PC-9 (cell line): ENCODE measurements at regions not wholly inside any gene's neighbourhood (a gene's known extent, or its start where the extent isn't known, plus 50 kb on each side); places are given as distances from the start of the nearest gene placed in this dataset.

Experiments used
- BruUV-seq: library from RNA; stranded (reverse); fragments of 400-500 nt; replicated peaks from 2 replicates; lab custom pipeline; 2021; lab: Mats Ljungman, UMichigan
- CTCF ChIA-PET: fragments of 300-600 bp; sonication (Branson Sonifier 250); formaldehyde crosslinking; loops from one replicate; lab custom pipeline; 2022; ENCODE audit warnings: antibody characterized with exemption; lab: Charles Lee
- POLR2A ChIA-PET: fragments of 300-600 bp; sonication (Branson Sonifier 250); formaldehyde crosslinking; loops from one replicate; lab custom pipeline; 2022; ENCODE audit warnings: antibody characterized with exemption; ENCODE audit not compliant: unreplicated experiment; lab: Charles Lee
- DNase-seq, 2 experiments: peaks; one replicate each; pipeline versions ENCODE4 v3.0.0 to v3.0.0-alpha.2; 2015 to 2022; ENCODE audit warnings: mixed read lengths in 1 of 2
- H2AFZ ChIP-seq: fragments of 200-600 bp; sonication (generic); 2 replicates; pipeline ENCODE4 v1.8.1; 2017; ENCODE audit warnings: antibody characterized with exemption
- H3F3A ChIP-seq: fragments of 200-600 bp; sonication (generic); 2 replicates; pipeline ENCODE4 v1.8.1; 2017; ENCODE audit warnings: antibody characterized with exemption, mild to moderate bottlenecking, low read depth; ENCODE audit not compliant: insufficient read depth
- H3K27ac ChIP-seq: fragments of 200-600 bp; sonication (generic); 2 replicates; pipeline ENCODE4 v1.6.1; 2016; ENCODE audit warnings: mixed run types
- H3K27me3 ChIP-seq: fragments of 200-600 bp; sonication (generic); 2 replicates; pipeline ENCODE4 v1.6.1; 2016; ENCODE audit warnings: low read depth, mixed run types; ENCODE audit not compliant: insufficient read depth
- H3K36me3 ChIP-seq: fragments of 200-600 bp; sonication (generic); 2 replicates; pipeline ENCODE4 v1.6.1; 2016; ENCODE audit warnings: low read depth, mixed run types
- H3K4me1 ChIP-seq: fragments of 200-600 bp; sonication (generic); replicated peaks from 2 replicates; pipeline ENCODE4 v1.6.1; 2016; ENCODE audit warnings: mixed run types; ENCODE audit not compliant: insufficient read depth
- H3K4me2 ChIP-seq: fragments of 200-600 bp; sonication (generic); 2 replicates; pipeline ENCODE4 v1.6.1; 2017; ENCODE audit warnings: mixed run types
- H3K4me3 ChIP-seq: fragments of 200-600 bp; sonication (generic); 2 replicates; pipeline ENCODE4 v1.6.1; 2016; ENCODE audit warnings: mixed run types
- H3K79me2 ChIP-seq: fragments of 200-600 bp; sonication (generic); 2 replicates; pipeline ENCODE4 v1.6.1; 2017; ENCODE audit warnings: low read depth, mixed run types
- H3K9me2 ChIP-seq: fragments of 200-600 bp; sonication (generic); 2 replicates; pipeline ENCODE4 v1.8.1; 2017; ENCODE audit warnings: mild to moderate bottlenecking; ENCODE audit not compliant: insufficient read depth
- H3K9me3 ChIP-seq: fragments of 200-600 bp; sonication (generic); 2 replicates; pipeline ENCODE4 v1.8.1; 2016; ENCODE audit warnings: low read depth; ENCODE audit not compliant: insufficient read depth
- H4K20me1 ChIP-seq: fragments of 200-600 bp; sonication (generic); 2 replicates; pipeline ENCODE4 v1.8.1; 2017; ENCODE audit not compliant: insufficient read depth
- CTCF ChIP-seq: fragments of 200-600 bp; sonication (generic); conservative IDR thresholded peaks from 2 replicates; pipeline ENCODE4 v1.6.1; 2017; ENCODE audit warnings: mixed run types, antibody characterized with exemption, mild to moderate bottlenecking, moderate library complexity
- EZH2 ChIP-seq: fragments of 200-600 bp; sonication (generic); IDR thresholded peaks from 2 replicates; pipeline ENCODE4 v1.8.0; 2017; ENCODE audit warnings: antibody characterized with exemption, low read depth
- intact Hi-C: fragments of 100-400 bp; cut with micrococcal nuclease; formaldehyde crosslinking; loops from one replicate; pipeline ENCODE4 v1.10.0; 2022; ENCODE audit not compliant: unreplicated experiment

- Histone ChIP-seq H3F3A (no peaks in the 10 kb centered on the region), H3K9me3 (no peaks in the 10 kb centered on the region), H3K4me2 (no peak overlapping the region), H3K9me2 (no peaks in the 10 kb centered on the region), H3K27me3 (no peaks in the 10 kb centered on the region), H3K4me1 (no peaks in the 10 kb centered on the region), H3K36me3 (no peaks in the 10 kb centered on the region), H3K4me3 (no peak overlapping the region), H4K20me1 (no peaks in the 10 kb centered on the region), H3K27ac (no peak overlapping the region), H2AFZ (no peak overlapping the region), H3K79me2 (no peaks in the 10 kb centered on the region)
- POLR2A ChIA-PET: no interaction called here
- CTCF ChIA-PET: no interaction called here
- intact Hi-C loops: no loop called here
- TF ChIP-seq EZH2 (no peak), CTCF (no peak)
- no TSS peak for BruUV-seq
- no peak for DNase-seq
Observed at GRCh38 chr18:41449612-41450011, 505.4 kb upstream of the PIK3C3 start.

- CTCF ChIA-PET: no interaction called here
- H3K36me3 ChIP-seq: no peaks in the 10 kb centered on the region
- no peaks in the 10 kb centered on the region for H3K79me2 ChIP-seq
- no peak overlapping the region for H2AFZ ChIP-seq
- H3K9me3 ChIP-seq: no peaks in the 10 kb centered on the region
- BruUV-seq: no TSS peak
- H4K20me1 ChIP-seq: no peaks in the 10 kb centered on the region
- no peak for DNase-seq
- H3K4me2 ChIP-seq: no peak overlapping the region
- POLR2A ChIA-PET: no interaction called here
- TF ChIP-seq EZH2 (no peak), CTCF (no peak)
- H3K9me2 ChIP-seq: no peaks in the 10 kb centered on the region
- H3K4me3 ChIP-seq: no peak overlapping the region
- no peak overlapping the region for H3K27ac ChIP-seq
- intact Hi-C loops: no loop called here
- no peaks in the 10 kb centered on the region for H3K27me3 ChIP-seq
- H3K4me1 ChIP-seq: no peaks in the 10 kb centered on the region
- H3F3A ChIP-seq: no peaks in the 10 kb centered on the region
Observed at GRCh38 chr18:41444943-41445342, 510.1 kb upstream of the PIK3C3 start.

- H3K27me3 ChIP-seq: no peaks in the 10 kb centered on the region
- no peaks in the 10 kb centered on the region for H3F3A ChIP-seq
- intact Hi-C loops: no loop called here
- H3K4me2 ChIP-seq: no peak overlapping the region
- H3K9me3 ChIP-seq: no peaks in the 10 kb centered on the region
- H3K4me3 ChIP-seq: no peak overlapping the region
- no peaks in the 10 kb centered on the region for H3K36me3 ChIP-seq
- no peaks in the 10 kb centered on the region for H3K9me2 ChIP-seq
- H3K79me2 ChIP-seq: no peaks in the 10 kb centered on the region
- no peak overlapping the region for H3K27ac ChIP-seq
- TF ChIP-seq CTCF: no peak
- no peak for TF ChIP-seq EZH2
- H2AFZ ChIP-seq: no peak overlapping the region
- POLR2A ChIA-PET: no interaction called here
- H4K20me1 ChIP-seq: no peaks in the 10 kb centered on the region
- H3K4me1 ChIP-seq: no peaks in the 10 kb centered on the region
- DNase-seq: no peak
- no TSS peak for BruUV-seq
- CTCF ChIA-PET: interaction anchor here (0.5 kb wide), 1 partner anchor 963 kb away, joined by 3 read pairs; no protein-coding TSS in a partner anchor
Observed at GRCh38 chr18:41436772-41437171, 518.3 kb upstream of the PIK3C3 start.
